C1 segment of cervical spinal cord (tissue), 14 donors: ENCODE measurements at regions not wholly inside any gene's neighbourhood (a gene's known extent, or its start where the extent isn't known, plus 50 kb on each side); places are given as distances from the start of the nearest gene placed in this dataset.

Experiments
- DNase-seq, 14 donors: peaks; one replicate each; lab custom pipeline; 2025; lab: John Stamatoyannopoulos, UW

DNA sequence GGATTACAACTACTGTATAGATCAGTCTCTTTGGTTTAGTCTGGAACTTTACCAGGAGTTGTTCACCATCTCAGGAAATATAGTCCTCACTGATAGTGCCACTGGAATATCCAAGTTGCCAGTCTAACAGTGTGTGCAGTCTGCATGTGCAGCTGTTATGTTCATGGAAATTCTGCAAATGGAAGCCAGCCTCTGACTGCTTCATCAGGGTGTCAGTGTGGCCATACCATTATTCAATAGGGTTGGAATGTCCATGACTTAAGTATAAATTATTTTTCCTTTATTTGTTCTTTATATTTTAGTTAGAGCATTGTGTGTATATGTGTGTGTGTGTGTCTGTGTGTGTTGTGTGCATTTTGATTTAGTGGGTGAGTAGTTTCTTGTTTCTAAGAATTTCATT is 51.8 kb downstream of the C11orf96 start:
- DNase-seq: no peak

DNA sequence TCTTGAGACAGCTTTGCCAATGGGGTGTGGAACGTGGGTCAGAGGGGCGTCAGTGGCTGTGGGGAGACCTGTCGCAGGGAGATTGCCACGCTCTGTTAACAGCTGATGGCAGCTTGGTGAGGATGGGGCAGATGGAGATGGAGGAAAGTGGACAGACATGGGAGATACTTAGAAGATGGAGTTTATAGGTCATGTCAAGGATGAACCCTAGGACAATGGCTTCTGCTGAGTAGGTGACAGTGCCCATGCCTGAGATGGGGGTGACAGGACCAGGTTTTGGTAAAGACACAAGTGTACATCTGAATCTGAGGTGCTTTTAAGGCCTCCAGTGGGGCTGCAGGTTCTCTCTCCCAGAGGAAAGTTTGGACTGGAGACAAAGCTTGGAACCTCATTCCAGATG is 51.5 kb upstream of the ACCSL start:
- no peak for DNase-seq

DNA sequence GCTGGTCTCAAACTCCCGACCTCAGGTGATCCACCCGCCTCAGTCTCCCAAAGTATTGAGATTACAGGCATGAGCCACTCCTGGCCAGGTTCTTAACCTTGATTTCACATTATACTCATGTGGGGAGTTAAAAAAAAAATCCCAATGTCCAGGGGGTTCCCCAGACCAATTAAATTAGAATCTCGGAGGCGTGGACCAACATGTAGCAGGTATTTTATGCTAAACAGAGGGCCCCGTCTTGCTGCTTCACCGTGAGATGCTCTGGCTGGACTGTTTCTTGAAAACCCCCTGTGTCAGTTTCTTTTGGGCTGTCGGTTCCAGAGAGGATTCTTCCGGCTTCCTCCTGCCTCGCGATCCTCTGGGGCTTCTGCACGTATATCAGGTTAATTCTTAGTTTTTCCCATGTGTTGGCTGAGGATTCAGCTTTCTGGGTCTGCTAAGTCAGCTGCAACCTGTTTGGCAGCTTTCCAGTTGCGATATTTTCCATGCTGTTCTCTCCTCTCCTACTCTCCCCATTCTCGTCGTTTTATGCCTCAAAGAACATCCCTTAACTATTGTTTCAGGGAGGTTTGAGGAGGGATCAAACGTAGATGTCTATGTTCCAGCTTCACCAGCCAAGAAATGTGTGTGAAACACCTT is 50.6 kb upstream of the ACCSL start:
- DNase-seq: peak in 1 of 14 donors; percentile 5
